GM23248 (cell line): ENCODE measurements at regions not wholly inside any gene's neighbourhood (a gene's known extent, or its start where the extent isn't known, plus 50 kb on each side); places are given as distances from the start of the nearest gene placed in this dataset.

Source experiments
- DNase-seq: peaks from one replicate; pipeline ENCODE4 v3.0.0-alpha.2; 2015
- H2AFZ ChIP-seq: fragments of 200-600 bp; sonication (generic); 2 replicates; pipeline ENCODE4 v1.6.1; 2016; ENCODE audit warnings: antibody characterized with exemption
- H3F3A ChIP-seq: fragments of 200-600 bp; sonication (generic); 2 replicates; pipeline ENCODE4 v1.6.1; 2016; ENCODE audit warnings: mild to moderate bottlenecking, antibody characterized with exemption, mixed run types; ENCODE audit not compliant: insufficient read depth
- H3K27ac ChIP-seq: fragments of 200-600 bp; sonication (generic); 2 replicates; pipeline ENCODE4 v1.5.1; 2016; ENCODE audit warnings: mild to moderate bottlenecking
- H3K27me3 ChIP-seq: fragments of 200-600 bp; sonication (generic); replicated peaks from 2 replicates; pipeline ENCODE4 v1.6.1; 2016; ENCODE audit warnings: mild to moderate bottlenecking; ENCODE audit not compliant: insufficient read depth
- H3K36me3 ChIP-seq: fragments of 200-600 bp; sonication (generic); 2 replicates; pipeline ENCODE4 v1.6.1; 2016; ENCODE audit warnings: low read depth, mild to moderate bottlenecking
- H3K4me1 ChIP-seq: fragments of 200-600 bp; sonication (generic); 2 replicates; pipeline ENCODE4 v1.6.1; 2016; ENCODE audit warnings: mild to moderate bottlenecking; ENCODE audit not compliant: insufficient read depth
- H3K4me2 ChIP-seq: fragments of 200-600 bp; sonication (generic); one replicate; pipeline ENCODE4 v1.6.1; 2016; ENCODE audit warnings: mild to moderate bottlenecking; ENCODE audit not compliant: unreplicated experiment
- H3K4me3 ChIP-seq: fragments of 200-600 bp; sonication (generic); 2 replicates; pipeline ENCODE4 v1.5.1; 2016; ENCODE audit warnings: mild to moderate bottlenecking
- H3K79me2 ChIP-seq: fragments of 200-600 bp; sonication (generic); 2 replicates; pipeline ENCODE4 v1.6.1; 2016; ENCODE audit warnings: mild to moderate bottlenecking; ENCODE audit not compliant: insufficient read depth
- H3K9ac ChIP-seq: fragments of 200-600 bp; sonication (generic); 2 replicates; pipeline ENCODE4 v1.6.1; 2016; ENCODE audit warnings: mild to moderate bottlenecking
- H3K9me2 ChIP-seq: fragments of 200-600 bp; sonication (generic); 2 replicates; pipeline ENCODE4 v1.6.1; 2016; ENCODE audit warnings: mixed run types, mild to moderate bottlenecking, moderate library complexity; ENCODE audit not compliant: insufficient read depth
- H3K9me3 ChIP-seq: fragments of 200-600 bp; sonication (generic); one replicate; pipeline ENCODE4 v1.6.1; 2017; ENCODE audit warnings: low read depth
- H4K20me1 ChIP-seq: fragments of 200-600 bp; sonication (generic); 2 replicates; pipeline ENCODE4 v1.6.0; 2016; ENCODE audit not compliant: insufficient read depth
- EZH2 ChIP-seq: fragments of 200-600 bp; sonication (generic); IDR thresholded peaks from 2 replicates; pipeline ENCODE4 v1.6.1; 2018; ENCODE audit warnings: antibody characterized with exemption, mild to moderate bottlenecking; ENCODE audit not compliant: insufficient read depth, poor library complexity, severe bottlenecking
- EZH2phosphoT487 ChIP-seq: fragments of 200-600 bp; sonication (generic); IDR thresholded peaks from 2 replicates; pipeline ENCODE4 v1.6.1; 2018; ENCODE audit warnings: antibody characterized with exemption, moderate library complexity, mild to moderate bottlenecking, low read depth; ENCODE audit not compliant: insufficient read depth
- WGBS, 2 experiments: methylation state at CpG; one replicate each; pipeline ENCODE4 v1.1.6; 2015 to 2017; ENCODE audit warnings: low lambda C conversion rate in 2 of 2, low coverage in 1 of 2; ENCODE audit errors: missing lambda C conversion rate in 2 of 2; 5-methylcytosine and 5-hydroxymethylcytosine counted together
- in situ Hi-C: fragments of 300-500 bp; cut with MboI; formaldehyde crosslinking; loops from 2 replicates; pipeline ENCODE4 v1.15.0; 2020

DNA sequence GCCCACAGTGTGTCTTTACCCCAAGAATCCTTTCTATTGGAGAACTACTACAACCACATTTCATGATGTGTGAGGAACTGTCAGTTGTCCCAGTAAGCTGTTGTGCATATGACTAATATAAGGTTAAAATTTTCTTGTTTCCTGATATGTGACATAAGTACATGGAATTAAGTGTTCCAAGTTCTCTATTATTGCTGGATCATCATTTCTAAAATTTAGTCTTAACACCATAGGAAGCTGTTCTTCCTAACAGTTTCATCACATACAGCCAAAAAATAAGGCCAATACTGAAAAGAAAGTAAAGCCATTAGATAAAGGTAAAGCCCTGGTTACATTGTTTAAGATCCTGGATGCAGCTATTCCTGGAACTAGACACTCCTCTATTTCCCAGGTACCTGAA, 620.9 kb upstream of the CDH8 start:
- H3K4me1 ChIP-seq = no peaks in the 10 kb centered on the region
- H2AFZ ChIP-seq = no peak overlapping the region
- in situ Hi-C loops = no loop called here
- TF ChIP-seq EZH2 (no peak), EZH2phosphoT487 (no peak)
- no peak overlapping the region for H3K27ac ChIP-seq
- no peaks in the 10 kb centered on the region for H3K36me3 ChIP-seq
- H3K9ac ChIP-seq = no peak overlapping the region
- no peaks in the 10 kb centered on the region for H3K9me2 ChIP-seq
- H3K27me3 ChIP-seq = no peaks in the 10 kb centered on the region
- H3K79me2 ChIP-seq = no peaks in the 10 kb centered on the region
- DNase-seq = no peak
- H3K4me2 ChIP-seq = no peak overlapping the region
- H3K4me3 ChIP-seq = no peak overlapping the region
- no peaks in the 10 kb centered on the region for H4K20me1 ChIP-seq
- H3K9me3 ChIP-seq = no peaks in the 10 kb centered on the region
- no peaks in the 10 kb centered on the region for H3F3A ChIP-seq

DNA sequence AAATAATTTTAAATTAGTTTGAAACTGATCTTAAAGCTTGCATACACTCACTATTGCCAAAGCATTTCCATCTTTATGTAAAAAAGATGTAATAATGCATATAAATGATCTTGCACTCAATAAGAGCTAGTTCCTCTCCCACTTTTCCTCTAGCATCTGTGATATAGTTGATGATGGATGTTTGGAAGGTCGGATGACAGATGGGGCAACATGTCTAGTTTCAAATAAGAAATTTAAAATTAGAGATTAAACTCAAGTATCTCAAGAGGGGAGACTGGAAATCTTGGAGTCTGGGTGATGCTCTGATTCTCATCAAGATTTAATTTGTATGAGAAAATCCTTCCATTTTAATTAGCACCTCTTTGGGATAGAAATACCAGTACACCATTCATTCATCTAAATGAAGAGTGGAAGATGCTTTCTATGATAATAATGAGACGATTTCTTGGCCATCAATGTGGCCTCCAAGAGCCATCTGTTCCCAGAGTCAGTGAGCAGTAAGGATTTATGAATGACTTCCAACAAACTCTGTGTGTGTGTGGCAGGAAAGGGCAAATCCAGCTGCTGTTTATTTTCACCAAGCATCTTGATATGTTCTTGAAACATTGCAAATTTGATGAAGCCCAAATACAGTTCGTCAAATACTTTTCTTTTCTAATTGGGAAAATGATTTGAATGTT, 616.3 kb upstream of the CDH8 start:
- TF ChIP-seq EZH2 = no peak
- TF ChIP-seq EZH2phosphoT487 = no peak
- in situ Hi-C loops = no loop called here
- WGBS, 2 experiments = 2% methylated on average over 3 of the region's 3 CpGs

DNA sequence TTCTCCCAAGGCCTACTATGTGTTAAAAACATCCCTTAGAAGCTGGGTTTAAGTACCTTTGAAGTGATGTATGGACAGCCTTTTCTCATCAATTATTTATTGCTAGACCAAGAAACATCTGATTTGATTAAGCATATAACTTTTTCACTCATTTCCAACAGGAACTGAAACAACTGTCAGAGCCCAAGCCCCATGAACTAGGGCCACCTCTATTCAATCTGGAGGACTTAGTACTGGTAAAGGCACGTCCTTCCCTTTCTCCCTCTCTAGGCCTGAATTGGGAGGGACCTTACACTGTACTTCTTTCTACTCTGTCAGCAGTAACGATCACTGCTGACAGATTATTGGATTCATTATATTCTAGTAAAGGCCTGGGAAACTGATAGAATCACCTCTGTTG, 612.0 kb upstream of the CDH8 start:
- H3K79me2 ChIP-seq = no peaks in the 10 kb centered on the region
- no peaks in the 10 kb centered on the region for H3K9me2 ChIP-seq
- H3K36me3 ChIP-seq = no peaks in the 10 kb centered on the region
- no peak for DNase-seq
- H3F3A ChIP-seq = no peaks in the 10 kb centered on the region
- no peak overlapping the region for H3K4me3 ChIP-seq
- H3K4me1 ChIP-seq = no peaks in the 10 kb centered on the region
- TF ChIP-seq EZH2 = no peak
- no peak for TF ChIP-seq EZH2phosphoT487
- H3K4me2 ChIP-seq = no peak overlapping the region
- no peaks in the 10 kb centered on the region for H4K20me1 ChIP-seq
- H3K27me3 ChIP-seq = no peaks in the 10 kb centered on the region
- WGBS, 2 experiments = 22 to 29% methylated on average over 2 of the region's 2 CpGs
- H3K27ac ChIP-seq = no peak overlapping the region
- H2AFZ ChIP-seq = no peak overlapping the region
- H3K9me3 ChIP-seq = no peaks in the 10 kb centered on the region
- in situ Hi-C loops = no loop called here
- H3K9ac ChIP-seq = no peak overlapping the region

More for the DNA sequence above, 616.3 kb upstream of the CDH8 start:
- no peak overlapping the region for H3K4me2 ChIP-seq
- H3K4me1 ChIP-seq = no peaks in the 10 kb centered on the region
- no peak overlapping the region for H3K27ac ChIP-seq
- no peaks in the 10 kb centered on the region for H3K27me3 ChIP-seq
- DNase-seq = no peak
- H3K9me2 ChIP-seq = no peaks in the 10 kb centered on the region
- H2AFZ ChIP-seq = no peak overlapping the region
- H3K9ac ChIP-seq = no peak overlapping the region
- H3K79me2 ChIP-seq = no peaks in the 10 kb centered on the region
- no peaks in the 10 kb centered on the region for H3K36me3 ChIP-seq
- no peaks in the 10 kb centered on the region for H3K9me3 ChIP-seq
- H3F3A ChIP-seq = no peaks in the 10 kb centered on the region
- no peaks in the 10 kb centered on the region for H4K20me1 ChIP-seq
- H3K4me3 ChIP-seq = no peak overlapping the region

DNA sequence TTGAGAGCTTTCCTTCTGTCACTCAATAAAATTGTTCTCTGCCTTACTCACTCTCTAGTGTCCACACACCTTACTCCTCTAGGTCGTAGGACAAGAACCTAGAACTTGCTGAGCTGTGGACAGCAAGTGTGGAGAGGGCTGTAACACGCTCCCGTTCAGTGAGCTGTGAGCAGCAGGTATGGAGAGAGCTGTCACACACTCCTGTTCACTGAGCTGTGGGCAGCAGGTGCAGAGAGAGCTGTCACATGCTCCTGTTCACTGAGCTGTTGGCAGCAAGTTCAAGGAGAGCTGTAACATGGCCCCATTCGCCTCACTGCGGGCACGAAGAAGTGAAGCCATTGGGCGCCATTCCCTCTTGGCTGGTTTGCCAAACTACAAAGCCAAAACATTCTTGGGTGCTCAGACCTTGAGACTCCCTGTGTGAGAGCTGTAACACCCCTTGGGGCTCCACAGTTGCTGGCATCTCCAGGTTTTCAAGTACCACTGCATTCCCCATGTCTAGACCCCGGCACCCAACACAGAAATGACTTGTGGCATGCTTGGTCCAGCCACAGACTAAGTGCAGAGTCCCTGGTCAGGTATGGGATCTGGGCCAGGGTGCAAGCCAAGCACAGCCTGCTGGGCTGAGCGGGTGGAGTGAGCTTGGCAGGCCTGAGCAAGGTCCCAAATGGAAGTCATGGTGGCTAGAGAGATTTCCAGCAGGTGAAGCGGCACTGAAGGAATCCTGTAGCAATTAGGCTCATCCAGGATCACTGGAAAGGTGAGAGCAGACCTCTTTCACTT, 608.0 kb upstream of the CDH8 start:
- TF ChIP-seq EZH2 (no peak), EZH2phosphoT487 (no peak)
- no peaks in the 10 kb centered on the region for H3F3A ChIP-seq
- WGBS, 2 experiments = 44 to 46% methylated on average over 10 of the region's 10 CpGs

More for the DNA sequence above, 608.0 kb upstream of the CDH8 start:
- Histone ChIP-seq H3K9me3 (no peaks in the 10 kb centered on the region), H3K9me2 (no peaks in the 10 kb centered on the region), H3K4me2 (no peak overlapping the region), H3K4me3 (no peak overlapping the region), H3K27ac (no peak overlapping the region), H3K4me1 (no peaks in the 10 kb centered on the region), H3K9ac (no peak overlapping the region), H3K36me3 (no peaks in the 10 kb centered on the region), H2AFZ (no peak overlapping the region), H4K20me1 (no peaks in the 10 kb centered on the region), H3K79me2 (no peaks in the 10 kb centered on the region), H3K27me3 (no peaks in the 10 kb centered on the region)
- in situ Hi-C loops = no loop called here
- DNase-seq = no peak
